CD4-positive, alpha-beta T cell treated with Interleukin-6 for 4 hours (primary cell): ENCODE measurements at regions not wholly inside any gene's neighbourhood (a gene's known extent, or its start where the extent isn't known, plus 50 kb on each side); places are given as distances from the start of the nearest gene placed in this dataset.

ENCODE experiments used
- DNase-seq: peaks from one replicate; pipeline ENCODE4 v3.0.0-alpha.2; 2020; ENCODE audit warnings: mixed read lengths

GRCh38 chr15:85847031-85847430 lies 52.3 kb upstream of the KLHL25 start:
- no peak for DNase-seq

GRCh38 chr15:85849946-85850345 lies 55.2 kb upstream of the KLHL25 start:
- no peak for DNase-seq

- no peak for DNase-seq
These were observed 58.2 kb upstream of the KLHL25 start for GRCh38 chr15:85852969-85853368.

- peak; percentile 50 for DNase-seq
These were observed 59.8 kb upstream of the KLHL25 start for GRCh38 chr15:85854345-85855097.

- peak; percentile 81 for DNase-seq
These were observed 64.1 kb upstream of the KLHL25 start for GRCh38 chr15:85858586-85859375.

GRCh38 chr15:85859671-85860070 lies 64.9 kb upstream of the KLHL25 start:
- DNase-seq = no peak

- DNase-seq = no peak
These were observed 65.9 kb upstream of the KLHL25 start for GRCh38 chr15:85860394-85861161.

- DNase-seq = peak; percentile 13
These were observed 70.5 kb upstream of the KLHL25 start for GRCh38 chr15:85865070-85865684.

- DNase-seq = no peak
These were observed 72.5 kb upstream of the KLHL25 start for GRCh38 chr15:85867250-85867649.

GRCh38 chr15:85869124-85869523 lies 74.4 kb upstream of the KLHL25 start:
- no peak for DNase-seq

GRCh38 chr15:85870216-85871014 lies 75.7 kb upstream of the KLHL25 start:
- DNase-seq = no peak

GRCh38 chr15:85871545-85871944 lies 76.8 kb upstream of the KLHL25 start:
- DNase-seq = no peak

GRCh38 chr15:85872125-85872524 lies 77.4 kb upstream of the KLHL25 start:
- no peak for DNase-seq

- no peak for DNase-seq
These were observed 79.5 kb upstream of the KLHL25 start for GRCh38 chr15:85874236-85874635.

- no peak for DNase-seq
These were observed 81.0 kb upstream of the KLHL25 start for GRCh38 chr15:85875756-85876155.

- no peak for DNase-seq
These were observed 84.1 kb upstream of the KLHL25 start for GRCh38 chr15:85878828-85879225.

- DNase-seq = no peak
These were observed 84.8 kb upstream of the KLHL25 start for GRCh38 chr15:85879334-85880163.

GRCh38 chr15:85880501-85881190 lies 85.9 kb upstream of the KLHL25 start:
- DNase-seq = no peak

GRCh38 chr15:85886309-85886811 lies 91.6 kb upstream of the KLHL25 start:
- DNase-seq = no peak

GRCh38 chr15:85889956-85890619 lies 95.4 kb upstream of the KLHL25 start:
- no peak for DNase-seq
